Bronchial epithelial cell (primary cell): ENCODE measurements at regions not wholly inside any gene's neighbourhood (a gene's known extent, or its start where the extent isn't known, plus 50 kb on each side); places are given as distances from the start of the nearest gene placed in this dataset.
"Not testable (repeated sequence)": the region's sequence is repeated elsewhere in the genome, so short reads cannot be mapped to it uniquely, and the experiment has no call there.

Experiments
- DNase-seq: peaks from one replicate; pipeline ENCODE4 v3.0.0-alpha.2; 2010; ENCODE audit warnings: low read depth
- FAIRE-seq: peaks from 2 replicates; lab custom pipeline; 2011; peaks lifted over from hg19 to GRCh38; lab: Jason Lieb, UNC
- H3K27me3 ChIP-seq: 2 replicates; pipeline ENCODE4 v1.5.1; 2011; ENCODE audit warnings: low read length; ENCODE audit not compliant: control insufficient read depth, insufficient read depth
- H3K36me3 ChIP-seq: 2 replicates; pipeline ENCODE4 v1.5.1; 2011; ENCODE audit warnings: low read length; ENCODE audit not compliant: control insufficient read depth, insufficient read depth
- H3K4me3 ChIP-seq: 2 replicates; pipeline ENCODE4 v1.5.1; 2011; ENCODE audit warnings: mild to moderate bottlenecking, low read depth, low read length, control low read depth
- TF ChIP-seq, protein P1 (sequence below): IDR thresholded peaks from 2 replicates; pipeline ENCODE4 v1.5.1; 2011; ENCODE audit warnings: mild to moderate bottlenecking, moderate library complexity, low read length, control low read depth, inconsistent platforms; ENCODE audit not compliant: insufficient read depth, severe bottlenecking

DNA sequence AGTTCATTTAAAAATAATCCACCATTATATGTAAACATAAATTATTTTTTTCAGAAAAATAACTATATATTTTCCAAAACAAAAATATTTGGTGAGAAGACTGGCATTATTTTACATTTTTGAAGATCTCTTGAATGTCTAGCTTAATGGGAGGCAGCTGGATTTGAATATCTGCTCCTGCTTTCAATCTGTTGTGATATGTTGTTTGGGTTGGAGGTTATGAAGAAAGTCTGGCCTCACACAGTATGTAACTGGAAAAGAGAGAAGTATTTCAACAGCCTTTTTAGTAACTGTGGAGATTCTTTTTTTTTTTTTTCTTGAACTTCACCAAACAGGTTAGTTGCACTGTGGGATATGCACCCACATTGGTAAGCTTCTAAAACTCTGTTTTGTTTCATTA lies 84.7 kb upstream of the SLIT3 start:
- DNase-seq (no peak), FAIRE-seq (no peak)
- Histone ChIP-seq H3K4me3 (no peak overlapping the region), H3K36me3 (no peaks in the 10 kb centered on the region), H3K27me3 (peaks cover 2% of the 10 kb centered on the region)
- TF ChIP-seq, protein P1, sequence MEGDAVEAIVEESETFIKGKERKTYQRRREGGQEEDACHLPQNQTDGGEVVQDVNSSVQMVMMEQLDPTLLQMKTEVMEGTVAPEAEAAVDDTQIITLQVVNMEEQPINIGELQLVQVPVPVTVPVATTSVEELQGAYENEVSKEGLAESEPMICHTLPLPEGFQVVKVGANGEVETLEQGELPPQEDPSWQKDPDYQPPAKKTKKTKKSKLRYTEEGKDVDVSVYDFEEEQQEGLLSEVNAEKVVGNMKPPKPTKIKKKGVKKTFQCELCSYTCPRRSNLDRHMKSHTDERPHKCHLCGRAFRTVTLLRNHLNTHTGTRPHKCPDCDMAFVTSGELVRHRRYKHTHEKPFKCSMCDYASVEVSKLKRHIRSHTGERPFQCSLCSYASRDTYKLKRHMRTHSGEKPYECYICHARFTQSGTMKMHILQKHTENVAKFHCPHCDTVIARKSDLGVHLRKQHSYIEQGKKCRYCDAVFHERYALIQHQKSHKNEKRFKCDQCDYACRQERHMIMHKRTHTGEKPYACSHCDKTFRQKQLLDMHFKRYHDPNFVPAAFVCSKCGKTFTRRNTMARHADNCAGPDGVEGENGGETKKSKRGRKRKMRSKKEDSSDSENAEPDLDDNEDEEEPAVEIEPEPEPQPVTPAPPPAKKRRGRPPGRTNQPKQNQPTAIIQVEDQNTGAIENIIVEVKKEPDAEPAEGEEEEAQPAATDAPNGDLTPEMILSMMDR, result no peak

DNA sequence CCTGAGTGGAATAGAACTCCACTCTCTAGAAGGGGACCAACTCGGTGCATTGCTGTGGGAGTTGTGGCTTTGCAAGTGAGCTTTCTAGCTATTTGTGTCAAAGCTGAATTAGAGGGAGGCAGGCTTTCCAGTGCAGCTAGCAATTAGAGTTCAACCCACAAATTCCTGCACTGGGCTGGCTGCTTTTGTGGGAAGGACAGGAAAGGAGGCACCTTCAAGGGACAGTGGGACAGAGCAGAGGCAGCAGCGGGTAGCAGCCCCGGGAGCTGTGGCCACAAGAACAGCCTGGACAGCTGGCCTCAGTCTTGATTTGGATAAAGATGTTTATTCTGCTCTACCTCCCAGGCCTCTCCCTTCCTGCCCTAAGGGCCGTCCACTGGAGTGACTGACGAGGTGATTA lies 83.7 kb upstream of the SLIT3 start:
- TF ChIP-seq, protein P1, result no peak
- DNase-seq, result no peak
- Histone ChIP-seq H3K36me3 (no peaks in the 10 kb centered on the region), H3K27me3 (no peaks in the 10 kb centered on the region), H3K4me3 (no peak overlapping the region)
- no peak for FAIRE-seq

DNA sequence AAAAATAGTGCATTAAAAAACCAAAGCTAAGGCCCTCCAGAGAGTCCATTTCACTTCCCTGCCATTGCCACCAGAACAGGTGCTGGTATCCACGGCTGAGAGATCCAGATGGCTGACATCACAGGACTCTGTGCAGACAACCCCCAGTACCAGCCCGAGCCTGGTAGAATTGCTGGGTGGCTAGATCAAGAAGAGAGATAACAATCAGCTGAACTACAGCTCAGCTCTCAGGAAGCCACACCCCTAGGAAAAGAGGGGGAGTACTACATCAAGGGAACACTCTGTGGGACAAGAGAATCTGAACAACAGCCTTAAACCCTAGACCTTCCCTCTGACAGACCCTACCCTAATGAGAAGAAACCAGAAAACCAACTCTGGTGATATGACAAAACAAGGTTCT lies 73.8 kb upstream of the SLIT3 start:
- FAIRE-seq, result no peak
- Histone ChIP-seq H3K27me3 (no peaks in the 10 kb centered on the region), H3K36me3 (no peaks in the 10 kb centered on the region), H3K4me3 (no peak overlapping the region)
- no peak for DNase-seq
- TF ChIP-seq, protein P1, result no peak

DNA sequence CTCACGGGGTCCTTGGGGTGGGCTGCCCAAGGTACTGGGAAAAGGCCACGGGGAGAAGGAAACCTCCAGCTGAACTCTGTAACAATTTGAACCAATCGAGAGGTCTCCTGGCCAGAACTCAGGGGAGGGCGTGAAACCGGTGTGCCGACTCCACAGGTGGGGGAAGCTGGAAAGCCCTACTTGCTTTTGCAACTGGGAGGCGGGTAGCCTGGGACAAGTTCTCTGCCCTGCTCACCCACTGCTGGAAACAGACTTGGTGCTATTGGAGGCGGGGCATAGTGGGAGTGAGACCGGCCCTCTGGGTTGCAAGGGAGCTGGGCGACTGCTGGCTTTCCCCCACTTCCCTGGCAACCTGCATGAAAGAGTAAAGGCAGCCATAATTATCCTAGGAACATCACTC lies 73.2 kb upstream of the SLIT3 start:
- TF ChIP-seq, protein P1, result no peak
- H3K36me3 ChIP-seq, result no peaks in the 10 kb centered on the region
- no peaks in the 10 kb centered on the region for H3K27me3 ChIP-seq
- DNase-seq (no peak), FAIRE-seq (no peak)
- no peak overlapping the region for H3K4me3 ChIP-seq

DNA sequence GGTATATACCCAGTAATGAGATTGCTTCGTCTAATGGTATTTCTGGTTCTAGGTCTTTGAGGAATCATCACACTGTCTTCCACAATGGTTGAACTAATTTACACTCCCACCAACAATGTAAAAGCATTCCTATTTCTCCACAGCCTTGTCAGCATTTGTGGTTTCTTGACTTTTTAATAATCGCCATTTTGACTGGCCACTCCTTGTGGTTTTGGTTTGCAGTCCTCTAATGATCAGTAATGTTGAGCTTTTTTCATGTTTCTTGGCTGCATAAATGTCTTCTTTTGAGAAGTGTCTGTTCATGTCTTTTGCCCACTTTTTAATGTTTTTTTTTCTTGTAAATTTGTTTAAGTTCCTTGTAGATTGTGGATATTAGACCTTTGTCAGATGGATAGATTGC lies 70.9 kb upstream of the SLIT3 start:
- FAIRE-seq, H3K4me3 ChIP-seq, H3K36me3 ChIP-seq, H3K27me3 ChIP-seq, DNase-seq: not testable (repeated sequence)

DNA sequence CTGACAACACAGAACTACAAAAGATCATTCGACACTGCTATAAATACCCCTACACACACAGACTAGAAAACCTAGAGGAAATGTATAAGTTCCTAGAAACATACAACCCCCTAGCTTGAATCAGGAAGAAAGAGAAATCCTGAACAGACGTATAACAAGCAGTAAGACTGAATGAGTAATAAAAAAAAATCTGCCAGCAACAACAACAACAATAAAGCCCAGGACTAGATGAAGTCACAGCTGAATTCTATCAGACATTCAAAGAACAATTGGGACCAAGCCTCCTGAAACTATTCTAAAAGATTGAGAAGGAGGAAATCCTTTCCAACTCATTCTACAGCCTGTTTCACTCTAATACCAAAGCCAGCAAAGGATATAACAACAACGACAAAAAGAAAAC lies 68.2 kb upstream of the SLIT3 start:
- Histone ChIP-seq H3K27me3 (no peaks in the 10 kb centered on the region), H3K36me3 (no peaks in the 10 kb centered on the region), H3K4me3 (no peak overlapping the region)
- TF ChIP-seq, protein P1, result no peak
- FAIRE-seq (no peak), DNase-seq (no peak)
